ENCODE measurements at regions not wholly inside any gene's neighbourhood (a gene's known extent, or its start where the extent isn't known, plus 50 kb on each side); places are given as distances from the start of the nearest gene placed in this dataset.

GRCh38 chr11:92662601-92663360, 306.7 kb upstream of the MTNR1B start:
- TF ChIP-seq CTCF (IDR thresholded peaks at IDR 0.05) (no peak), POLR2AphosphoS5 (IDR thresholded peaks at IDR 0.05) (no peak), POLR2A (IDR thresholded peaks at IDR 0.05) (no peak)

Data from stomach (tissue), 4 donors.